ENCODE measurements at regions not wholly inside any gene's neighbourhood (a gene's known extent, or its start where the extent isn't known, plus 50 kb on each side); places are given as distances from the start of the nearest gene placed in this dataset.

GRCh38 chr6:119974430-119975159 lies 625.0 kb upstream of the MAN1A1 start:
- no peak for TF ChIP-seq CTCF (IDR thresholded peaks at IDR 0.05)
- Mint-ChIP-seq H3K36me3 (ENCODE audit: low read depth) (no peaks in the 10 kb centered on the region), H3K27me3 (ENCODE audit: low read depth) (peaks cover 8% of the 10 kb centered on the region)

GRCh38 chr6:119966484-119966883 lies 616.9 kb upstream of the MAN1A1 start:
- H3K4me1 Mint-ChIP-seq (ENCODE audit: low read depth), result no peaks in the 10 kb centered on the region
- no peaks in the 10 kb centered on the region for H3K36me3 Mint-ChIP-seq (ENCODE audit: low read depth)
- H3K4me3 Mint-ChIP-seq (ENCODE audit: unreplicated experiment), result no peak overlapping the region
- DNase-seq (ENCODE audit: low spot score), result no peak
- no peak overlapping the region for H3K27ac Mint-ChIP-seq (ENCODE audit: unreplicated experiment)
- TF ChIP-seq CTCF (IDR thresholded peaks at IDR 0.05), result no peak
- no peaks in the 10 kb centered on the region for H3K9me3 Mint-ChIP-seq (ENCODE audit: low read depth)
- peaks cover under 1% of the 10 kb centered on the region for H3K27me3 Mint-ChIP-seq (ENCODE audit: low read depth)

More at GRCh38 chr6:119974430-119975159, 625.0 kb upstream of the MAN1A1 start:
- DNase-seq (ENCODE audit: low spot score), result no peak
- Mint-ChIP-seq H3K4me1 (ENCODE audit: low read depth) (no peaks in the 10 kb centered on the region), H3K9me3 (ENCODE audit: low read depth) (no peaks in the 10 kb centered on the region), H3K4me3 (ENCODE audit: unreplicated experiment) (no peak overlapping the region), H3K27ac (ENCODE audit: unreplicated experiment) (no peak overlapping the region)

GRCh38 chr6:119965900-119966299 lies 616.3 kb upstream of the MAN1A1 start:
- no peak for TF ChIP-seq CTCF (IDR thresholded peaks at IDR 0.05)
- Mint-ChIP-seq H3K4me1 (ENCODE audit: low read depth) (no peaks in the 10 kb centered on the region), H3K27ac (ENCODE audit: unreplicated experiment) (no peak overlapping the region), H3K36me3 (ENCODE audit: low read depth) (no peaks in the 10 kb centered on the region), H3K4me3 (ENCODE audit: unreplicated experiment) (no peak overlapping the region), H3K9me3 (ENCODE audit: low read depth) (no peaks in the 10 kb centered on the region), H3K27me3 (ENCODE audit: low read depth) (peaks cover 5% of the 10 kb centered on the region)
- DNase-seq (ENCODE audit: low spot score), result no peak

GRCh38 chr6:119965008-119965407 lies 615.4 kb upstream of the MAN1A1 start:
- H3K27me3 Mint-ChIP-seq (ENCODE audit: low read depth), result peaks cover 6% of the 10 kb centered on the region
- no peak overlapping the region for H3K4me3 Mint-ChIP-seq (ENCODE audit: unreplicated experiment)
- H3K36me3 Mint-ChIP-seq (ENCODE audit: low read depth), result no peaks in the 10 kb centered on the region

GRCh38 chr6:119962505-119962904 lies 612.9 kb upstream of the MAN1A1 start:
- no peak for DNase-seq (ENCODE audit: low spot score)
- no peaks in the 10 kb centered on the region for H3K9me3 Mint-ChIP-seq (ENCODE audit: low read depth)
- H3K4me3 Mint-ChIP-seq (ENCODE audit: unreplicated experiment), result no peak overlapping the region
- no peak overlapping the region for H3K27ac Mint-ChIP-seq (ENCODE audit: unreplicated experiment)
- peaks cover 8% of the 10 kb centered on the region for H3K27me3 Mint-ChIP-seq (ENCODE audit: low read depth)
- H3K36me3 Mint-ChIP-seq (ENCODE audit: low read depth), result no peaks in the 10 kb centered on the region
- H3K4me1 Mint-ChIP-seq (ENCODE audit: low read depth), result no peaks in the 10 kb centered on the region
- TF ChIP-seq CTCF (IDR thresholded peaks at IDR 0.05), result no peak

More at GRCh38 chr6:119965008-119965407, 615.4 kb upstream of the MAN1A1 start:
- no peak for TF ChIP-seq CTCF (IDR thresholded peaks at IDR 0.05)
- H3K4me1 Mint-ChIP-seq (ENCODE audit: low read depth), result no peaks in the 10 kb centered on the region
- no peaks in the 10 kb centered on the region for H3K9me3 Mint-ChIP-seq (ENCODE audit: low read depth)
- no peak overlapping the region for H3K27ac Mint-ChIP-seq (ENCODE audit: unreplicated experiment)
- no peak for DNase-seq (ENCODE audit: low spot score)

Measured in chondrocyte (in vitro differentiated cells).